ENCODE measurements at regions not wholly inside any gene's neighbourhood (a gene's known extent, or its start where the extent isn't known, plus 50 kb on each side); places are given as distances from the start of the nearest gene placed in this dataset.

GRCh38 chr16:26601335-26601734, 465.4 kb upstream of the C16orf82 start:
- Histone ChIP-seq H3K27me3 (no peaks in the 10 kb centered on the region), H3K4me3 (no peak overlapping the region), H3K36me3 (no peaks in the 10 kb centered on the region), H3K9me3 (no peaks in the 10 kb centered on the region), H3K4me1 (no peaks in the 10 kb centered on the region), H3K27ac (no peak overlapping the region)
- no peak for DNase-seq (ENCODE audit: extremely low spot score in 2 of 2)
- intact Hi-C loops (cut with DNase I): no loop called here
- TF ChIP-seq CTCF (IDR thresholded peaks at IDR 0.05) (no peak), POLR2A (IDR thresholded peaks at IDR 0.05) (no peak), POLR2AphosphoS5 (IDR thresholded peaks at IDR 0.05; ENCODE audit: insufficient read depth in 1 of 2, low read depth in 1 of 2) (no peak)

- intact Hi-C loops (cut with DNase I): no loop called here
- DNase-seq (ENCODE audit: extremely low spot score in 2 of 2): peak in 1 of 2 donors; percentile 40
- Histone ChIP-seq H3K4me1 (no peaks in the 10 kb centered on the region), H3K27me3 (no peaks in the 10 kb centered on the region), H3K9me3 (no peaks in the 10 kb centered on the region), H3K4me3 (no peak overlapping the region), H3K36me3 (no peaks in the 10 kb centered on the region), H3K27ac (no peak overlapping the region)
- TF ChIP-seq POLR2AphosphoS5 (IDR thresholded peaks at IDR 0.05; ENCODE audit: insufficient read depth in 1 of 2, low read depth in 1 of 2) (no peak), POLR2A (IDR thresholded peaks at IDR 0.05) (no peak), CTCF (IDR thresholded peaks at IDR 0.05) (no peak)
Measured at GRCh38 chr16:26605626-26606271, 461.0 kb upstream of the C16orf82 start.

- no peaks in the 10 kb centered on the region for H3K27me3 ChIP-seq
- H3K36me3 ChIP-seq: no peaks in the 10 kb centered on the region
- H3K4me1 ChIP-seq: no peaks in the 10 kb centered on the region
- intact Hi-C loops (cut with DNase I): no loop called here
- H3K9me3 ChIP-seq: no peaks in the 10 kb centered on the region
- H3K27ac ChIP-seq: no peak overlapping the region
- DNase-seq (ENCODE audit: extremely low spot score in 2 of 2): peak in 1 of 2 donors; percentile 42
- no peak for TF ChIP-seq POLR2AphosphoS5 (IDR thresholded peaks at IDR 0.05; ENCODE audit: insufficient read depth in 1 of 2, low read depth in 1 of 2)
- TF ChIP-seq CTCF (IDR thresholded peaks at IDR 0.05): no peak
- no peak for TF ChIP-seq POLR2A (IDR thresholded peaks at IDR 0.05)
- H3K4me3 ChIP-seq: no peak overlapping the region
Measured at GRCh38 chr16:26606381-26607150, 460.2 kb upstream of the C16orf82 start.

- H3K27ac ChIP-seq: no peak overlapping the region
Measured at GRCh38 chr16:26614237-26614841, 452.4 kb upstream of the C16orf82 start.

More at GRCh38 chr16:26614237-26614841, 452.4 kb upstream of the C16orf82 start:
- Histone ChIP-seq H3K4me3 (no peak overlapping the region), H3K4me1 (no peaks in the 10 kb centered on the region), H3K9me3 (no peaks in the 10 kb centered on the region), H3K27me3 (no peaks in the 10 kb centered on the region), H3K36me3 (no peaks in the 10 kb centered on the region)
- intact Hi-C loops (cut with DNase I): no loop called here
- TF ChIP-seq POLR2A (IDR thresholded peaks at IDR 0.05): no peak
- no peak for TF ChIP-seq POLR2AphosphoS5 (IDR thresholded peaks at IDR 0.05; ENCODE audit: insufficient read depth in 1 of 2, low read depth in 1 of 2)
- no peak for TF ChIP-seq CTCF (IDR thresholded peaks at IDR 0.05)
- DNase-seq (ENCODE audit: extremely low spot score in 2 of 2): peak in 1 of 2 donors; percentile 62

Measured in vagina (tissue), 2 donors.